ENCODE measurements at regions not wholly inside any gene's neighbourhood (a gene's known extent, or its start where the extent isn't known, plus 50 kb on each side); places are given as distances from the start of the nearest gene placed in this dataset.
"Not testable (repeated sequence)": the region's sequence is repeated elsewhere in the genome, so short reads cannot be mapped to it uniquely, and the experiment has no call there.

GRCh38 chr7:76918619-76919018, 113.5 kb downstream of the SPDYE17 start:
- not testable (repeated sequence) for TF ChIP-seq POLR2A (IDR thresholded peaks at IDR 0.05; ENCODE audit: low read depth); CTCF (IDR thresholded peaks at IDR 0.05); EP300 (IDR thresholded peaks at IDR 0.05); POLR2AphosphoS5 (IDR thresholded peaks at IDR 0.05)

All from esophagus muscularis mucosa (tissue), 4 donors.